H1 (cell line): ENCODE measurements at regions not wholly inside any gene's neighbourhood (a gene's known extent, or its start where the extent isn't known, plus 50 kb on each side); places are given as distances from the start of the nearest gene placed in this dataset.

Experiments used
- CTBP2 ChIP-seq: IDR thresholded peaks from 2 replicates; pipeline ENCODE4 v1.7.0; 2011; ENCODE audit warnings: borderline replicate concordance, mild to moderate bottlenecking, moderate library complexity, mixed read lengths, low read length; ENCODE audit not compliant: insufficient read depth, insufficient read length
- EGR1 ChIP-seq: IDR thresholded peaks from 2 replicates; pipeline ENCODE4 v1.6.1; 2011; ENCODE audit warnings: low read depth, low read length, borderline replicate concordance
- JUN ChIP-seq: IDR thresholded peaks from 2 replicates; pipeline ENCODE4 v1.6.1; 2011; ENCODE audit warnings: low read depth, mild to moderate bottlenecking, improper control_type of control experiment, low read length
- TF ChIP-seq, protein P1 (sequence below): IDR thresholded peaks from 2 replicates; pipeline ENCODE4 v1.6.1; 2011; ENCODE audit warnings: low read depth, mild to moderate bottlenecking, low read length; ENCODE audit not compliant: insufficient read depth

DNA sequence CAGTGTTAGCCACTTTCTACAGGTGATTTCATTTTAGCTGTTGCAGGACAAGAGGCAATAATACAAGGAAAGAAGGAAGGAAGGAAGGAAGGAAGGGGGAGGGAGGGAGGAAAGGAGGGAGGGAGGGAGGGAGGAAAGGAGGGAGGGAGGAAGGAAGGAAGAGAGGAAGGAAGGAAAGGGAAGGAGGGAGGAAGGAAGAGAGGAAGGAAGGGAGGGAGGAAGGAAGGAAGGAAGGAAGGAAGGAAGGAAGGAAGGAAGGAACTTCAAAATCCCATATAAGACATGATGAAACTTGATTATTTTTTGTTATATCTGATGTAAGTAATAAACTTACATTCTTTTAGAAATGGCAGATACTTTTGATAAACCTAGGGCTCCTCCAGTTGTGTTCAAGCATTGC is 83.6 kb downstream of the TFAP2B start (continued):
- TF ChIP-seq CTBP2 (no peak), JUN (no peak), EGR1 (no peak)
- TF ChIP-seq, protein P1, sequence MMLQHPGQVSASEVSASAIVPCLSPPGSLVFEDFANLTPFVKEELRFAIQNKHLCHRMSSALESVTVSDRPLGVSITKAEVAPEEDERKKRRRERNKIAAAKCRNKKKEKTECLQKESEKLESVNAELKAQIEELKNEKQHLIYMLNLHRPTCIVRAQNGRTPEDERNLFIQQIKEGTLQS: no peak
